T47D (cell line): ENCODE measurements at regions not wholly inside any gene's neighbourhood (a gene's known extent, or its start where the extent isn't known, plus 50 kb on each side); places are given as distances from the start of the nearest gene placed in this dataset.

ENCODE experiments used
- DNase-seq, 2 experiments: peaks; one replicate each; pipeline versions ENCODE4 v3.0.0 to v3.0.0-alpha.2; 2011 to 2012; ENCODE audit warnings: low read depth in 1 of 2, low spot score in 1 of 2
- JUND ChIP-seq: IDR thresholded peaks from 2 replicates; pipeline ENCODE4 v1.6.1; 2012; ENCODE audit warnings: low read depth
- in situ Hi-C: cut with HindIII; loops from 2 replicates; pipeline ENCODE4 v1.10.0; 2016; ENCODE audit warnings: low sequenced_read_pairs, low pct_unique_long_range_greater_than_20kb

DNA sequence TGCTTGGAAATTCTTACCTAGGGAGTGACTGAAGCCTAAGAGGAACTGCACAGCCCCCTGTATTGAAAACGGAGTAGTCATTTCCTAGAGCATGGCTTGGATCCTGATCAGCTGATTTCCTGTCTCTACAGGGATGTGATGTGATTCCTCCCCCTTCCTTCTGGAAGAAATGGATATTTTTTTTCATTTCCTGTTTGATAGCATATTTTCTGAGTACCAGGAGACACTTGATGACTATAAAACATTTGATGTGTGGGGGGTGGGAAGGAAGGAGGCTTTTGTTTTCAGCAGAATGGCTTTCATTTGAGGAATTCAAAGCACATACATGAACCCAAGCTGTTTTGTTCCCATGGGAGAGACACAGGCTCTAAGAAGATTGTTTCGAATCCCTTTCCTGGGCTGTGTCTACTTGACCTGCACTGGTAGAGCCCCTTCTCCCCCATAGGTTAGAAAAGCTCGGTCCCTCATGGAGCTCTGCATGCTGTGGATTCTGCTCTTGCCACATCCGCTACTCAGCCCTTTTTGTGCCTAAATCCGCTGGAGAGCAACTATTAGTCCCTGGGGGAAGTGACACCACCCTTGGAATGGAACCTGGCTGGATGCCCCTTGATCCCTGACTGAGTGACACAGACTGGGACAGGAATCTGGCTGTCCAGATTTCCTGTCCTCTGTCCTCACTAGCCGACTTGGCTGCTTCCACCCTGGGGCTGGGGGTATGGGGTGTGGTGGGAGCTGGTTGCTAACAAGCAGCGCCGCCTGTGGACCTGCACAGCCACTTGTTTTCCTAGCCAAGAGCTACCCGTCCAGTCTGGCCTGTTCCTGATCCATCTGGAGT lies 71.8 kb upstream of the MACF1 start:
- in situ Hi-C loops = no loop called here
- no peak for TF ChIP-seq JUND
- peak in 1 of 2 experiments; percentile 90 for DNase-seq

DNA sequence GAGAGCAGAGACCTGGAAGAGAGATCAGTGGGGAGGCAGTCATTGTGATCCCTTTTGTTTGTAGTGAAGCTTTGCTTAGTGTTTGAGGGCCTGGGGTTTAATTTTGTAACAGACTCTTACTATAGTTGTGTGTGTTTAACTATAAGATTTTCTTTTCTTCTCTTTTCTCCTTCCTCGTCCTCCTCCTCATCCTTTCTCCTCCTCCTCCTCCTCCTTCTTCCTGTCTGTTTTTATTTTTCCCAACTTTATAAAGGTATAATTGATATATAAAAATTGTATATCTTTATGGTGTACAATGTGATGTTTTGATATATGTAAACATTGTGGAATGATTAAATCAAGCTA lies 71.2 kb upstream of the MACF1 start:
- no peak for DNase-seq
- in situ Hi-C loops = no loop called here
- TF ChIP-seq JUND = no peak

DNA sequence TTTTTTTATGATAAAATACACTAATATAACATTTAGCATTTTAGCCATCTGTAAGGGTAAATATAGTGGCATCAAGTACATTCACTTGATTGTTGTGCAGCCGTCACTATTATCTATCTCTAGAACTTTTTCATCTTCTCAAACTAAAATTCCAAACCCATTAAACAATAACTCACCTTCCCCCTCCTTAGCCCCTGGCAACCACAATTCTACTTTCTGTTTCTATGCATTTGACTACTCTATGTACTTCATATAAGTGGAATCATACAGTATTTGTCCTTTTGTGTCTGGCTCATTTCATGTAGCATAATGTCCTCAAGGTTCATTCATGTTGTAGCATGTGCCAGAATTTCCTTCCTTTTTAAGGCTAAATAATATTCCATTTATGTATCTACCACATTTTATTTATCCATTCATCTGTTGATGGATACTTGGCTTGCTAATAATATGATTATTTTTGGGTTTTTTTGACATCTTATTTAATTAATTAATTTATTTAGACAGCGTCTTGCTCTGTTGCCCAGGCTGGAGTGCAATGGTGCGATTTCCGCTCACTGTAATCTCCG lies 69.6 kb upstream of the MACF1 start:
- in situ Hi-C loops = no loop called here
- no peak for TF ChIP-seq JUND
- no peak for DNase-seq

DNA sequence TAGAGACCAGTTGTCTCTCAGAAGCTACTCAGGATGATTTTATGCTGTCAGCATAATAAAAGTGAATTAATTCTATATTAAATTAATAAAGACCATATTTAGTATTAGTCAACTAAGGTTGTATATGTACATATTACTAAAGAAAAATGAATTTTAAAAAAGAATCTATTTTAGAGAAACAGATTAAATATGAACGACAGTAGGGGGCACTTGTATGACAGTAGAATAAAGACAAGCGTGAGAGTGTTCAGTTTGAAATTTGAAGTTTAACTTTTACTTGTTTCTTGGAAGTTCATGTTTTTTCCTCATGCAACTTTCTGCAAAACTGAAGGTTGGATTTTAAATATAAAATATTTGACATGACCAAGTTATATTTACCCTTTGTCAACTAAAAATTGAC lies 67.9 kb upstream of the MACF1 start:
- no peak for TF ChIP-seq JUND
- DNase-seq = no peak
- in situ Hi-C loops = no loop called here

DNA sequence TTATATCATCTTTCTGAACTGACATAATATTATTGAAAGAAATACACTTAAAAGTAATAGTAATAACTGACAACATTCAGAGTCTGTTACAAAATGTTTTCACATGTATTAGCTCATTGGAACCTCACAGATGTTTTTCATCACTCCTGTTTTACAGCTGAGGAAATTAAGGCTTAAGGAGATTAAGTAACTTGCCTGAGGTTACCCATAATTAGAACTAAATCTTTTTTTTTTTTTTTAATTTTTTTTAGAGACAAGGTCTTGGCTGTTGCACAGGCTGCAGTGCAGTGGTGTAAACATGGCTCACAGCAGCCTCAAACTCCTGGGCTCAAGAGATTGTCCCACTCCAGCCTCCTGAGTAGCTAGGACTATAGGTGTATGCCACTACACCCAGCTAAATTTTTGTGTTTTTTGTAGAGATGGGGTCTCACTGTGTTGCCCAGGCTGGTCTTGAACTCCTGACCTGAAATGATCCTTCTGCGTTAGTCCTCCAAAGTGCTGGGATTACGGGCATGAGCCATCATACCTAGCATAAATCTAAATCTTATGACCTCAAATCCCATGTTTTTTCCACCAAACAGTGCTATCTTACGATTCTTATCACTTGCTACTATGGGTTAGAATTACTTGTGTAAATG lies 64.7 kb upstream of the MACF1 start:
- DNase-seq = no peak
- in situ Hi-C loops = no loop called here
- TF ChIP-seq JUND = no peak

DNA sequence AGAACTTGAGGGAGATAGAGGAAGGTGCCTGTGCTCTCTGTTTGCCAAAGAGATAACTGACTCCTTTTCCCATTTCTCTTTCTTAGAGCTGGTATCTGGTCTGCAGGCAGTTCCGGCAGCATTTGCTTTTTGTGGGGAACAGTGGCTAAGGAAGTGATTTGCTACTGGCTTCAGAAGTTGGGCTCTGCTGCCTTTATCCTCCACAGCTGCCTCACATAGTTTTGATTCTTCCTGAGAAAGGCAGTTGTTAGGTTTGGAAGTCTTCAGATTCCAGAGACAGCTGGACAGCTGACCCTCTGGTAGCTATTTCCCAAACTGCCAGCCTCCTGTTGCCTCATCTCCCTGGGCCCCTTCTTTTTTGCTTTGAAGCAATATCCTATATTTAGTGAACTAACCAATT lies 62.6 kb upstream of the MACF1 start:
- in situ Hi-C loops = no loop called here
- no peak for DNase-seq
- TF ChIP-seq JUND = no peak

DNA sequence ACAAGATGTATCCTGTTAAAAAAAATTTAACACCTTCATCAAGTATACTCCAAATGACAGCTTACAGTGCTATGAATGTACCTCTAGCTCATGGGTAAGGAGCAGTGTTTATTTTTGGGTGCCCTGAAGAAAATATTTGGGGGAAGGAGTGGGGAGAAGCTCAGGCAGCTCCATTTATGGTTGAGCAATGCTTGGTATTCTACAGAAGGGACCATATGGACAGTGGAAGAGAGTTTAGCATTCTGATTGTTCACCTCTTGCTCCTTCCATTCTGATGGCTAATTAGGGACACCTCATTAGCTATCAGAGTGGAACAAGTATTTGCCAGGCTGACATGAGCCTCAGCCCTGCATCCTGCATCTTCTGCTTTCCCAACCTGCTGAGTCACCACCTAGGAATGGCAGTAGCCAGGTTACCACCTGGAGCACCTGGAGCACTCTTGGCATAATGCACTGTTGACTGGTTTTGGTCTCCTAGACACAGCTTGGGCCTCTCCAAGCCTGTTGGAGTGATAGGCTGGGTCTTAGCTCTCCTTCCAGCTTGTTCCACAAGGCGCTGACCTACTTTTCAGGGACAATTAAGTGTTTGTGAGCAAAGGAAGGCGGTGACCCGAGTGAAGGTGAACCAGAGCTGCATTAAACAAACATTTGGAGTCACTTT lies 62.0 kb upstream of the MACF1 start:
- peak in 1 of 2 experiments; percentile 83 for DNase-seq
- TF ChIP-seq JUND = no peak
- in situ Hi-C loops = no loop called here

DNA sequence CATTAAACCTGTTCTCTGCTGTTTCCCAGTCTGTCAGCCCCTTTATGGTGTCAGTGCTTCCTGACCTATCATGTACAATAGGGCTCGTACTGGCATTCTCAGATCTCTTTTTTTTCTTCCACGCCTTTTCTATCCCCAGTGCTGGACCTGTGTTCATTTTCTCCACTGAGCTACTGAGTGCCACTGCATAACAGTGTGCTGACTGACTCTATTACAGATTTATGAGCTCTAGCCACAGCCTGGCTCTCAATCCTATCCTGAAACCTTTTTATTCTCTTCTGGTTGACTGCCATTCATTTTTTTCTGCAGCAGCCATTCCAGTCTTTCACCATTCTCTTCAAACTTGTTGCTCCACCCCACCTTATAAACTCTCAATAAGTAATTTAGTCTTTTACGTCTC lies 59.6 kb upstream of the MACF1 start:
- no peak for TF ChIP-seq JUND
- in situ Hi-C loops = no loop called here
- no peak for DNase-seq

DNA sequence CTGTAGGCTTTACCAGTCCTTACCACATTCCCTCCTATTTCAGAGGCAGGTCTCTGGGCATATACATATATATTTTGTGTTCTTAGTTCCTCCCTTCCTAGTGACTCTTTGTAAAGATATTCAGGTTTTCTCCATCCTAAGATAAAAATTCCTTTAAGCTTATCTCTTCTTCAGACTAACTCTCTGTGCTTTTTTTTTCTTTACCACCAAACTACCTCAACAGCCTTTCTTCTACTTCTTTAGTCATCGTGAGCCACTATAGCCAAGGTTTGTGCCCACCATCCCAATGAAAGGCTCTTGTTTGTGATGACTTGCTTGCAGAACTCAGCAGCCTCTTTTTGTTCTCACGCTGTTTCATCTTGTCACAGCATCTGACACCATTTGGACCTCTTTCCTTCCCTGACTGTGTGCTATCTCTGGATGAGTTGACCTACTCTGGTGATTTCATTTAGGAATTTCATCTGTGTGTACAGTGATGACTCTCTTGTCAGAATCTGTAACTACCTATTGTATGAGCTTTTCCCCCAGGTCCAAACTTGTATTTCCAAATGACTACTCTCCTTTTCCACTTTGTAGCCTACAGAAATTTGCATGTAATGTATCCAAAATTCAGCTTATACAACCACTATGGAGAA lies 59.0 kb upstream of the MACF1 start:
- DNase-seq = no peak
- in situ Hi-C loops = no loop called here
- TF ChIP-seq JUND = no peak

DNA sequence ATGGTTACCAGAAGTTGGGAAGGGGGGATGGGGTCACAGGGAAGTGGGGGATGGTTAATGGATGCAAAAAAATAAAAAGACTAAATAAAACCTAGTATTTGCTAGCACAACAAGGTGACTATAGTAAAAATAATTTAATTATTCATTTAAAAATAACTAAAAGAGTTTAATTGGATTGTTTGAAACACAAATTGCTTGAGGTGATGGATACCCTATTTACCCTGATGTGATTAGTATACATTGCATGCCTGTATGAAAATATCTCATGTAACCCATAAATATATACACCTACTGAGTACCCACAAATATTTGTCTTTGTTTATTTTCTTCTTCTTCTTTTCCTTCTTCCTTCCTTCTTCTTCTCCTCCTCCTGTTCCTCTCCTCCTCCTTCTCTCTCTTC lies 57.8 kb upstream of the MACF1 start:
- in situ Hi-C loops = no loop called here
- TF ChIP-seq JUND = no peak
- no peak for DNase-seq

DNA sequence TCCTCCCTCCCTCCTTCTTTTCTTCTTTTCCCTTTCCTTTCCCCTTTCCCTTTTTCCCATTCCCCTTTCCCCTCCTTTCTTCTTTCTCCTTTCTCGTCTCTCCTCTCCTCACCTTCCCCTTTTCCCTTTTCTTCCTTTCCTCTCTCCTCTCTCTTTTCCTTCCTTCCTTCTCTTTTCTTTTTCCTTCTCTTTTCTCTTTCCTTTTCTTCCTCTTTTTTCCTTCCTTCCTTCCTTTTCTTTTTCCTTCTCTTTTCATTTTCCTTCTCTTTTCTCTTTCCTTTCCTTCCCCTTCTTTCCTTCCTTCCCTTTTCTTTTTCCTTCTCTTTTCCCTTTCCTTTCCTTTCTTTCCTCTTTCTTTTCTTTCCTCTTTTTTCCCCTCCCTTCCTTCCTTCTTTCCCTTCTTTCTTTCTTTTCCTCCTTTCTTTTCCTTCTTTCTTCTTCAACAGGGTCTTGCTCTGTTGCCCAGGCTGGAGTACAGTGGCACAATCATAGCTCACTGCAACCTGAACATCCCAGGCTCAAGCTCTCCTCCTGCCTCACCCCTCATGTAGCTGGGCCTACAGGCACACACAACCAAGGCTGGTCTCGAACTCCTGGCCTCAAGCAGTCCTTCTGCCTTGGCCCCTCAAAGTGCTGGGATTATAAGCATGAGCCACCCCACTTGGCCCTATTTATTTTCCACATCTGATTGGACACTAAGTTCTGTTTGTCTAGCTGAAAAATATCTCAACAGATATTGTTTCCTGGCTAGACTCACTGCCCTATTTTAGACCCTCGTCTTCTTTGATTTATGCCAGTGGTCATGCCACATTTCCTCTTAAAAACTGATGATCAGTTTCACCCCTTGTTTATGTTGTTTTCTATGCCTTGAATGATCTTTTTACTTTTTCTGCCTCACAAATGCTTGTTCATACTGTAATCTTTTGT lies 57.1 kb upstream of the MACF1 start:
- in situ Hi-C loops = no loop called here
- DNase-seq = no peak
- TF ChIP-seq JUND = no peak

DNA sequence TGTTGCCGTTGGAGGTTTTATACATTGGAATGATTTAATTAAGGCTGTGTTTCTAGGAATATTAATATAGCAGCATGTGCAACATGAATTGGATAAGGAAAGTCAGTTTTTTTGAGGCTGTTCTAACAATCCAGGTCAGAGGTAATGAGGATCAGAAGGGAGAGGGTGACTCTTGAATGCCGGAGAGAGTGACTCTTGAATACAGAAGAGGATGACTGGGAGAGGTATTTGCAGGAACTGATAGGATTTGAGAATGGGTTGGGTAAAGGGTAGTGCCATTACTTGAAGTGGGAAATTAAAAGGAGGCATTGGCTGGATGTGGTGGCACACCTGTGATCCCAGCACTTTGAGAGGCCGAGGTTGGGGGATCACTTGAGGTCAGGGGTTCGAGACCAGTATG lies 55.6 kb upstream of the MACF1 start:
- in situ Hi-C loops = no loop called here
- no peak for DNase-seq
- no peak for TF ChIP-seq JUND
